GM12873 (cell line): ENCODE measurements at regions not wholly inside any gene's neighbourhood (a gene's known extent, or its start where the extent isn't known, plus 50 kb on each side); places are given as distances from the start of the nearest gene placed in this dataset.

Experiments
- TF ChIP-seq, protein P1 (sequence below): IDR thresholded peaks from 2 replicates; pipeline ENCODE4 v1.5.1; 2012; ENCODE audit warnings: low read depth, mild to moderate bottlenecking, moderate library complexity, low read length, control low read depth; ENCODE audit not compliant: insufficient read depth; ENCODE audit errors: missing control alignments

DNA sequence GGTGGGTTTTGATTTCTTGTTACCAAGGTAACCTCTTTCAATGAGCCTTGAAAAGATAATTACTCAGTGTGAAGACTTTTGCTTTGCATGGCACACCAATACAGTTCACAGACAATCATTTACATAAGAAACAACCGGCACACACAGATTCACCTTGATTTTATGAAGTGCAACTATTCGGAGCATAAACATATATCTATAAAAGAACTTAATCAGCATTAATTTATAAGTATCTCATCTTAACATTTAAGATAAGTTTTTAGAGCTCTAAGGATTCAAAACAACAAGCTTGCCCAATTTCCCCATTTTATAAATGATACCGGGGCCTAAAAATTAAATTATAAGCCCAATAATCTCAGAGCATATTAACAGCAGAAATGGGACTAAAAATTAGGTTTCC is 85.9 kb upstream of the PCSK2 start:
- TF ChIP-seq, protein P1, sequence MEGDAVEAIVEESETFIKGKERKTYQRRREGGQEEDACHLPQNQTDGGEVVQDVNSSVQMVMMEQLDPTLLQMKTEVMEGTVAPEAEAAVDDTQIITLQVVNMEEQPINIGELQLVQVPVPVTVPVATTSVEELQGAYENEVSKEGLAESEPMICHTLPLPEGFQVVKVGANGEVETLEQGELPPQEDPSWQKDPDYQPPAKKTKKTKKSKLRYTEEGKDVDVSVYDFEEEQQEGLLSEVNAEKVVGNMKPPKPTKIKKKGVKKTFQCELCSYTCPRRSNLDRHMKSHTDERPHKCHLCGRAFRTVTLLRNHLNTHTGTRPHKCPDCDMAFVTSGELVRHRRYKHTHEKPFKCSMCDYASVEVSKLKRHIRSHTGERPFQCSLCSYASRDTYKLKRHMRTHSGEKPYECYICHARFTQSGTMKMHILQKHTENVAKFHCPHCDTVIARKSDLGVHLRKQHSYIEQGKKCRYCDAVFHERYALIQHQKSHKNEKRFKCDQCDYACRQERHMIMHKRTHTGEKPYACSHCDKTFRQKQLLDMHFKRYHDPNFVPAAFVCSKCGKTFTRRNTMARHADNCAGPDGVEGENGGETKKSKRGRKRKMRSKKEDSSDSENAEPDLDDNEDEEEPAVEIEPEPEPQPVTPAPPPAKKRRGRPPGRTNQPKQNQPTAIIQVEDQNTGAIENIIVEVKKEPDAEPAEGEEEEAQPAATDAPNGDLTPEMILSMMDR: no peak

DNA sequence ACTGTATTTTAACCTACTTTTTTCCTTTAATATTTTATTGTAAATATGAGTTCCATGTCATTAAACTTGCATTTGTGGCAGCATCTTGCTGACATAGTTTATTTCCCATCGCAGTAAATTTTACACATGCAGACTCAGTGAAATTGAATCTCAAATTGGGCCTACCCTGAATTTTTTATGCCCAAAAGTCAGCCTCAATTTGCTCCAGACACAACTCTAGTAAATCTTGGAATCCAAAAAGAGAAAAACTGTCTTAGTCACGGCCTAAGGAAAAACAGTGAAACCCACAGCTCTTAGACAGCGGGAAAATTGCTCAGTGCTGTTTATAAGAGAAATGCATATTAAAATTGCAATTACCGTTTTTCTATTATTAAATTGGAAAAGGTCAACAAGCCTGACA is 85.3 kb upstream of the PCSK2 start:
- TF ChIP-seq, protein P1: no peak

GRCh38 chr20:17142666-17143065 is 84.2 kb upstream of the PCSK2 start:
- TF ChIP-seq, protein P1: no peak

- TF ChIP-seq, protein P1: no peak
Measured at GRCh38 chr20:17150858-17151257, 76.0 kb upstream of the PCSK2 start.

- TF ChIP-seq, protein P1: no peak
Measured at GRCh38 chr20:17155401-17155800, 71.4 kb upstream of the PCSK2 start.

DNA sequence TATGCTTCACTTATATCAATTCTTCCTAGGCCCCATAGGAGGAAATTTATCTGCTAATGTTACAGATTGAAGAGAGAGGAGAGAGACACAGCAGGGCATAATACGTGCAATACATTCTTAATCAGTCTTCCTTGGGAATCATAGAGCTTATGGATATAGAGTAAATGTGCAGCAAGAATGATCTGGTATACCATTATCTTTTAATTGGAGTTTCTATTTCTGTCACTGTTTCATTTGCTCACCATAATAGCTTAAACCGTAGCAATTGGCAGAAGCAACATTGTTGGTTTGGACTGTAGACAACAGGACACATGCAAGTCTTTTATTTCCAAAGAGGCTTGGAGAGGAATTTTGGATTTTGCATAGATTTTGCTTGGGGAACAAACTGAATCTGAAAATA is 68.1 kb upstream of the PCSK2 start:
- TF ChIP-seq, protein P1: no peak

GRCh38 chr20:17161673-17162481 is 65.0 kb upstream of the PCSK2 start:
- TF ChIP-seq, protein P1: no peak
